RWPE1 (cell line): ENCODE measurements at regions not wholly inside any gene's neighbourhood (a gene's known extent, or its start where the extent isn't known, plus 50 kb on each side); places are given as distances from the start of the nearest gene placed in this dataset.

Experiments used
- CTCF ChIA-PET: fragments of 350-600 bp; sonication (Branson Sonifier 250); formaldehyde crosslinking; extraction: SDS; loops from one replicate; lab custom pipeline; 2021; lab: Yijun Ruan, JAX
- POLR2A ChIA-PET: fragments of 400-600 bp; formaldehyde crosslinking; extraction: SDS; loops from one replicate; lab custom pipeline; 2020; ENCODE audit warnings: antibody characterized with exemption; ENCODE audit not compliant: low non-redundant PET; lab: Yijun Ruan, JAX
- DNase-seq: peaks from one replicate; pipeline ENCODE4 v3.0.0; 2012; ENCODE audit warnings: low spot score
- H3K27ac ChIP-seq: fragments of 450-650 bp; 2 replicates; pipeline ENCODE4 v1.5.1; 2017
- TF ChIP-seq, protein P1 (sequence below): fragments of 450-650 bp; conservative IDR thresholded peaks from 2 replicates; pipeline ENCODE4 v1.5.1; 2017; ENCODE audit warnings: low read depth, mild to moderate bottlenecking

- TF ChIP-seq, protein P1, sequence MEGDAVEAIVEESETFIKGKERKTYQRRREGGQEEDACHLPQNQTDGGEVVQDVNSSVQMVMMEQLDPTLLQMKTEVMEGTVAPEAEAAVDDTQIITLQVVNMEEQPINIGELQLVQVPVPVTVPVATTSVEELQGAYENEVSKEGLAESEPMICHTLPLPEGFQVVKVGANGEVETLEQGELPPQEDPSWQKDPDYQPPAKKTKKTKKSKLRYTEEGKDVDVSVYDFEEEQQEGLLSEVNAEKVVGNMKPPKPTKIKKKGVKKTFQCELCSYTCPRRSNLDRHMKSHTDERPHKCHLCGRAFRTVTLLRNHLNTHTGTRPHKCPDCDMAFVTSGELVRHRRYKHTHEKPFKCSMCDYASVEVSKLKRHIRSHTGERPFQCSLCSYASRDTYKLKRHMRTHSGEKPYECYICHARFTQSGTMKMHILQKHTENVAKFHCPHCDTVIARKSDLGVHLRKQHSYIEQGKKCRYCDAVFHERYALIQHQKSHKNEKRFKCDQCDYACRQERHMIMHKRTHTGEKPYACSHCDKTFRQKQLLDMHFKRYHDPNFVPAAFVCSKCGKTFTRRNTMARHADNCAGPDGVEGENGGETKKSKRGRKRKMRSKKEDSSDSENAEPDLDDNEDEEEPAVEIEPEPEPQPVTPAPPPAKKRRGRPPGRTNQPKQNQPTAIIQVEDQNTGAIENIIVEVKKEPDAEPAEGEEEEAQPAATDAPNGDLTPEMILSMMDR = no peak
- ChIA-PET POLR2A (no interaction called here), CTCF (no interaction called here)
- H3K27ac ChIP-seq = no peak overlapping the region
- no peak for DNase-seq
Measured at GRCh38 chr6:15970517-15970916, 158.4 kb upstream of the MYLIP start.

- ChIA-PET POLR2A (no interaction called here), CTCF (interaction anchor here (0.6 to 0.8 kb wide), 3 partner anchors 14 to 1947 kb away, joined by 3 read pairs; no protein-coding TSS in a partner anchor)
- peak overlapping the region; percentile 54 for H3K27ac ChIP-seq
- DNase-seq = peak; percentile 56
- TF ChIP-seq, protein P1 = no peak
Measured at GRCh38 chr6:15969236-15969778, 159.6 kb upstream of the MYLIP start.

DNA sequence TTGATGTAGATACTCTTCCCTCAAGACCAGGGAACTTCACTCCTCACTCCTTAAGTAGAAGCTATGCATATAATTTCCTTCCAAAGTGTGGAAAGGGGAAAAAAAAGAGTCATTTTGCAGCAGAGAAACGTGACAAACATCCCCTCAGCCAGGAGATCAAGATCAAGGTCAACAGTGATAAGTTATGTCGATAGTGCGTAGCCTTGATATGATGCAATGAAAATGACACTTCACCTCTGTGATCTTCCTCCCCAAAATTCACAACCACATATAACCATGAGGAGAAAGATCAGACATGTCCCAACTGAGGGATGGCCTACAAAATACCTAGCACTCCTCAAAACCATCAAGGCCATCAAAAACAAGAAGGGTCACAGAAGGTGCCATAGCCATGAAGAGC, 160.4 kb upstream of the MYLIP start:
- no peak overlapping the region for H3K27ac ChIP-seq
- DNase-seq = no peak
- POLR2A ChIA-PET = no interaction called here
- CTCF ChIA-PET = no interaction called here
- TF ChIP-seq, protein P1 = no peak

DNA sequence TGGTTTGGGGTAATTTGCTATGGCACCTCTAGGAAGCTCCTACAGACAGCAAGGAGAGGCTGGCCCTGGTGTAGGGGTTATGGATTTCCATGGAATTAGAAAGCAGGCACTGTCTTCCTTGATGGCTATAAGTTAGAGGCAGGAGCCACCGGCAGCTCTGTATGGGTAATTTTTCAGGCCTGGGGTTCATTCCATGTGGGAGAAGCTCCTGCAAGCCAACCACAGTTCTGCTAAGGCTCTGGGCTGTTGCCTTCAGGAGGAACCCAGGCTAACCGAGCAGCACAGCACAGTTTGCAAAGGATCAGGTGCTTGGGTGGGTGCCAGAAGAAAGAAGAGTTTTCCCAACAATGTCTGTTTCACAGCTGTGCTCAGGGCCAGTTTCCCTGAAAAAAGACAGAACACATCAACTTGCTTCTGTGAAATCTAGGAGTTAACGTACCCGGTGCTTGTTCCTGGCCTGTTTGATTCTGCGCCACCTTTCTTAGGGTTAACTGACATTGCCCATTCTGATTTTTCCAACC, 162.8 kb upstream of the MYLIP start:
- ChIA-PET CTCF (no interaction called here), POLR2A (interaction anchor here (0.5 kb wide), 1 partner anchor 163 kb away, joined by 4 read pairs; the partner anchor contains the start of gene MYLIP)
- no peak overlapping the region for H3K27ac ChIP-seq
- DNase-seq = no peak
- TF ChIP-seq, protein P1 = no peak

DNA sequence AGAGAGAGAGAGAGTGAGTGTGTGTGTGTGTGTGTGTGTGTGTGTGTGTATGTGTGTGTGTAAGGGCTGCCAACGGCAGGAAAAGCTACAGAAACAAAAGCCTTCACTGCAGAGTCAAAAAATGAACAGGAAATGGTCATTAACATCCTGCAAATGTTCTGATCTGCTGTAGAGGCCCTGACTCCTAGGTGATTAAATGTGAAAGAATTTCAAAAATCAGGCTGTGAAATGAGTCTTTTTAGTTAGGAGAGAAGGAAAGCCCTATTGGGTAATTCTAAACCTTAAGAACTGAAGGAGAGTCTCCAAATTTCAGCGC, 166.5 kb upstream of the MYLIP start:
- ChIA-PET CTCF (interaction anchor here (0.6 kb wide), 1 partner anchor 69 kb away, joined by 4 read pairs; no protein-coding TSS in a partner anchor), POLR2A (no interaction called here)
- no peak overlapping the region for H3K27ac ChIP-seq
- peak; percentile 47 for DNase-seq
- TF ChIP-seq, protein P1 = no peak

GRCh38 chr6:15961635-15962448, 167.0 kb upstream of the MYLIP start:
- H3K27ac ChIP-seq = no peak overlapping the region
- TF ChIP-seq, protein P1 = no peak
- DNase-seq = no peak
- CTCF ChIA-PET = interaction anchor here (0.6 kb wide), 1 partner anchor 69 kb away, joined by 4 read pairs; no protein-coding TSS in a partner anchor
- POLR2A ChIA-PET = no interaction called here
